Naive thymus-derived CD8-positive, alpha-beta T cell (primary cell): ENCODE measurements at regions not wholly inside any gene's neighbourhood (a gene's known extent, or its start where the extent isn't known, plus 50 kb on each side); places are given as distances from the start of the nearest gene placed in this dataset.
"Not testable (repeated sequence)": the region's sequence is repeated elsewhere in the genome, so short reads cannot be mapped to it uniquely, and the experiment has no call there.

ENCODE experiments used
- ATAC-seq, 2 donors: fragments of 150-1000 bp; cut with Tn5 transposase in 1 of 2; sonication (Bioruptor Pico), chemical (Tn5 transposase) in 1 of 2; 1 replicate in 1 of 2; 2 replicates in 1 of 2; pipeline ENCODE4 v1.10.0; 2021; ENCODE audit warnings: mild to moderate bottlenecking in 2 of 2, moderate library complexity in 2 of 2
- POLR2A ChIA-PET: fragments of 350-600 bp; sonication (Branson Sonifier 250); formaldehyde crosslinking; loops from one replicate; lab custom pipeline; 2021; ENCODE audit warnings: antibody characterized with exemption; lab: Charles Lee
- DNase-seq, 10 donors: peaks; one replicate each; pipeline versions ENCODE4 v3.0.0 to v3.0.0-alpha.2; 2020 to 2022
- H3K27ac Mint-ChIP-seq, 10 donors: one replicate each; pipeline ENCODE4 v1.8.0; 2020 to 2022; ENCODE audit warnings: mild to moderate bottlenecking in 10 of 10, mixed read lengths in 10 of 10, moderate library complexity in 4 of 10, inconsistent platforms in 1 of 10
- H3K27me3 Mint-ChIP-seq, 5 donors: one replicate each; pipeline ENCODE4 v1.8.0; 2021 to 2022; ENCODE audit warnings: mixed read lengths in 5 of 5
- H3K36me3 Mint-ChIP-seq, 3 donors: one replicate each; pipeline ENCODE4 v1.8.0; 2020 to 2022; ENCODE audit warnings: mixed read lengths in 3 of 3, mild to moderate bottlenecking in 2 of 3, inconsistent platforms in 1 of 3
- H3K4me1 Mint-ChIP-seq, 4 donors: one replicate each; pipeline ENCODE4 v1.8.0; 2021 to 2022; ENCODE audit warnings: mixed read lengths in 4 of 4
- H3K4me3 Mint-ChIP-seq, 10 donors: one replicate each; pipeline ENCODE4 v1.8.0; 2020 to 2022; ENCODE audit warnings: mild to moderate bottlenecking in 10 of 10, mixed read lengths in 10 of 10, moderate library complexity in 6 of 10, inconsistent platforms in 1 of 10
- H3K9me3 Mint-ChIP-seq, 9 donors: one replicate each; pipeline ENCODE4 v1.8.0; 2020 to 2022; ENCODE audit warnings: mixed read lengths in 9 of 9, mild to moderate bottlenecking in 3 of 9, inconsistent platforms in 1 of 9, moderate library complexity in 1 of 9

DNA sequence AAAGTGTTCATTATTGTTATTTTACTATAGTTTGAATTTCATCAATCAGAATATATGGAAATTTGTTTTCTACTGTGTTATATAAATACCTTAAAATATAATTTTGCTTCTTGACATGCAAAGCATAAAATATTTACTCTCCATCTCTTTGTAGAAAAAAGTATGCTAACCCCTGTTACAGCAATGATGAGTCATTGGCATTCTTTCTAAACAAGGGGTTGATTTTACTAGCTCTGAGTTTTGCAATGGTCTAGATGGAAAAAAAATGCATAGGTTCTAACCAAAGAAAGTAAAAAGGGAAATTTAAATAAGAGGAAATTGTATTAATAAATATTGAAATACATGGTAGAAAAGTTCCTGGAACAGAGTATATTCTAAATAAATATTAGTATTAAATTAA lies 990.2 kb upstream of the ATXN7L3B start:
- Mint-ChIP-seq H3K27ac (no peak overlapping the region), H3K27me3 (no peaks in the 10 kb centered on the region), H3K36me3 (no peaks in the 10 kb centered on the region), H3K4me3 (no peak overlapping the region), H3K4me1 (no peaks in the 10 kb centered on the region), H3K9me3 (peaks cover 0 to 11% (median 1%) of the 10 kb centered on the region in 9 donors)
- ATAC-seq: no peak
- DNase-seq: no peak
- POLR2A ChIA-PET: no interaction called here

DNA sequence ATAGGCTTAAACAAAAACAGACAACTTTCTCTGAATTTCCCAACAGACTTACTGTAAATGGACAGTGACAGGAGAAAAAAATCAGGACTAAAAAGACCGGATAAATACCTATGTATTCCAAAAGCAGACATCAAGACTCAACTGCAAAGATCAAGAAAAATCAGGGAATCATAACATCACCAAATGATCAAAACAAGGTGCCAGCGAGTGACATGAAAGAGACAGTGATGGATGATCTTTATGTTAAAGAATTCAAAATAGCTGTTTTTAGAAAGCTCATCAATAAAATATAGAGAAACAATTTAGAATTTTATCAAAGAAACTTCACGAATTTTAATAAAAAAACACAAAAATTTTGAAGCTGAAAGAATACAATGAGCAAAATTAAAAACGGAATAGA lies 952.5 kb upstream of the ATXN7L3B start:
- no peaks in the 10 kb centered on the region for H3K36me3 Mint-ChIP-seq
- H3K27me3 Mint-ChIP-seq: no peaks in the 10 kb centered on the region
- no peak for DNase-seq
- no peak overlapping the region for H3K4me3 Mint-ChIP-seq
- no peak overlapping the region for H3K27ac Mint-ChIP-seq
- no peak for ATAC-seq
- POLR2A ChIA-PET: no interaction called here
- H3K4me1 Mint-ChIP-seq: no peaks in the 10 kb centered on the region
- peaks cover 0 to 22% (median 10%) of the 10 kb centered on the region in 9 donors for H3K9me3 Mint-ChIP-seq

DNA sequence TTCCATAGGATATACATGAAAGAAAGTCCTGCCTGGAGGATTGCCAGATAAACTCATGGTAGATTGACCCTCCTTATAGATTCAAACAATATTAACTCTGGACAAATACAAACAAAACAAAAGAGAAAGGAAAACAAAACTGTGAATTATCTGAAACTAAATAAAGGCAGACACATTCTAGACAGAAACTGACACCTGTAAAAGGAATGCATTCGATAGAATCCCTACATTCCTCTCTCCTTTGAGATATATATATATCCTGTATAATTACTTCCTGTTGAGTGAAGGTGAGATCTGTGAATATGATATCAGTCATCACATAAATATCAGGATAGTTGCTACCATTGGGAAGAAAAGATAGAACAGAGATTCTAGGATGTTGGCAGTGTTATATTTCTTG lies 948.4 kb upstream of the ATXN7L3B start:
- Mint-ChIP-seq H3K36me3 (no peaks in the 10 kb centered on the region), H3K27me3 (no peaks in the 10 kb centered on the region), H3K4me1 (no peaks in the 10 kb centered on the region), H3K9me3 (peaks cover 0 to 39% (median 11%) of the 10 kb centered on the region in 9 donors), H3K27ac (no peak overlapping the region), H3K4me3 (no peak overlapping the region)
- POLR2A ChIA-PET: no interaction called here
- DNase-seq (no peak), ATAC-seq (no peak)

DNA sequence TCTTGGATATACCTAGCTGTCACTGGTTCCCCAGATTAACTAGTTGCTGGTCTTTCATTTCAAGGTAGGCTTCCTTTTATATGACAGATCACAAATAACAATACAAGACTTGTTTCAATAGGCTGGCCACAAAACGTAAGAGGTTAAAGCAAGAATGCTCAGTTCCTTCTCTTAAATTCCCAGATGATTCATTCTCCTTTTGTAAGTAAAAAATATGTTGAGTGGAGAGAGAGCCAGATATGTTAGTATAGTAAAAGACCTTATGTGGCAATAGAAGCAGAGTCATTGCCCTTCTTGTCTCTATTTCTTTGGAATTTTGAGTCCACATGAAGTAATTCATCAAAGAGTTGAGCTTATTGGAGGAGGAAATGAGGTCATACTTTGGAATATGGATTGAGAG lies 939.0 kb upstream of the ATXN7L3B start:
- Mint-ChIP-seq H3K27ac (no peak overlapping the region), H3K9me3 (peaks cover 0 to 16% (median 0%) of the 10 kb centered on the region in 9 donors), H3K4me3 (no peak overlapping the region), H3K36me3 (no peaks in the 10 kb centered on the region), H3K27me3 (no peaks in the 10 kb centered on the region), H3K4me1 (no peaks in the 10 kb centered on the region)
- ATAC-seq (no peak), DNase-seq (no peak)
- POLR2A ChIA-PET: no interaction called here

DNA sequence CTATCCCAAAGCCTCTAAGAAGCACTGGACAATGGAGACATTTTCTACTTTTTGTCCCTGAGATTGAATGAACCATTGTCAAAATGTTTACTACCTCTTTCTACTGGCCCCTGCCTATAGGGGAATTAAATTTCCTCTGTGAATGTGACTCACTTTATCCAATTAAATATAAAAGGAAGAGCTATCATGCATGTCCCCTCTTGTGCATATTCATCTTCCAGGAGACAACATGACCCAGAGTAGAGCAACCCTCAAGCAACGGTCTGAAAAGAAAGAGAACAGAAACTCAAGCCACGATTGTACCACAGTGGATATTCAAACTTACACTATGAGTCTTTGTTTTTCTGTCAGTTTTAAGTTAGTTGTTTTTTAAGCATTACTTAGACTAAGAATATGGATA lies 938.4 kb upstream of the ATXN7L3B start:
- no peak for DNase-seq
- no peaks in the 10 kb centered on the region for H3K27me3 Mint-ChIP-seq
- H3K4me3 Mint-ChIP-seq: no peak overlapping the region
- POLR2A ChIA-PET: no interaction called here
- H3K27ac Mint-ChIP-seq: no peak overlapping the region
- ATAC-seq: no peak
- H3K9me3 Mint-ChIP-seq: peaks cover 0 to 16% (median 0%) of the 10 kb centered on the region in 9 donors
- no peaks in the 10 kb centered on the region for H3K36me3 Mint-ChIP-seq
- H3K4me1 Mint-ChIP-seq: no peaks in the 10 kb centered on the region

DNA sequence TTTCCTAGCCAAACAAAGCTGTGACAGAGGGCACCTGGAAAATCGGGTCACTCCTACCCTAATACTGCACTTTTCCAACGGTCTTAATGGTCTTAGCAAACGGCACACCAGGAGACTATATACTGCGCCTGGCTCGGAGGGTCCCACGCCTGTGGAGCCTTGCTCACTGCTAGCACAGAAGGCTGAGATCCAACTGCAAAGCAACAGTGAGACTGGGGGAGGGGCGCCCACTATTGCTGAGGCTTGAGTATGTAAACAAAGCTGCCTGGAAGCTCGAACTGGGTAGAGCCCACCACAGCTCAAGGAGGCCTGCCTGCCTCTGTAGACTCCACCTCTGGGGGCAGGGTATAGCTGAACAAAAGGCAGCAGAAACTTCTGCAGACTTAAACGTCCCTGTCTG lies 931.7 kb upstream of the ATXN7L3B start:
- H3K27me3 Mint-ChIP-seq, DNase-seq, POLR2A ChIA-PET, H3K27ac Mint-ChIP-seq, ATAC-seq, H3K36me3 Mint-ChIP-seq, H3K4me3 Mint-ChIP-seq, H3K4me1 Mint-ChIP-seq: not testable (repeated sequence)
- peaks cover 0 to 34% (median 6%) of the 10 kb centered on the region in 9 donors for H3K9me3 Mint-ChIP-seq

DNA sequence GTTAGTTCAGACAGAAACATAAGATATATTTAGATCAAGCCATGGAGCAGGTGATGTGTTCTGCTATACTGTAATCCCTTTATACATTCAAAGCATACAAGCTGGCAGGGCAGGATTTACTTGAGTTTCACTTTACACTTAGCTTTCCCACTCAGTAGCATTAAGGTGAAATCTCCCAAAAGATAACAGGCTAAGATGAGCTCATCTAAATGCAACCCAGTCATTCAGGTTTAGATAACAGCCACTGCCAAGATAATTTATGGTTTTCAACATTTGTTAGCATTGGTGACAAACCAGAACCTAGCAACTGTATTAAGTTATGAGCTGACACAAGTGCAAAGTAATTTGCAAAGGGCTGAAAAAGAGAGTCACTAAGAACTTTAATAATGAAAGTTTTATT lies 925.1 kb upstream of the ATXN7L3B start:
- Mint-ChIP-seq H3K4me3 (no peak overlapping the region), H3K36me3 (peaks cover 0 to 5% (median 0%) of the 10 kb centered on the region in 3 donors), H3K4me1 (no peaks in the 10 kb centered on the region), H3K27me3 (no peaks in the 10 kb centered on the region), H3K9me3 (peaks cover 4 to 41% (median 11%) of the 10 kb centered on the region in 9 donors), H3K27ac (no peak overlapping the region)
- POLR2A ChIA-PET: no interaction called here
- ATAC-seq (no peak), DNase-seq (no peak)

DNA sequence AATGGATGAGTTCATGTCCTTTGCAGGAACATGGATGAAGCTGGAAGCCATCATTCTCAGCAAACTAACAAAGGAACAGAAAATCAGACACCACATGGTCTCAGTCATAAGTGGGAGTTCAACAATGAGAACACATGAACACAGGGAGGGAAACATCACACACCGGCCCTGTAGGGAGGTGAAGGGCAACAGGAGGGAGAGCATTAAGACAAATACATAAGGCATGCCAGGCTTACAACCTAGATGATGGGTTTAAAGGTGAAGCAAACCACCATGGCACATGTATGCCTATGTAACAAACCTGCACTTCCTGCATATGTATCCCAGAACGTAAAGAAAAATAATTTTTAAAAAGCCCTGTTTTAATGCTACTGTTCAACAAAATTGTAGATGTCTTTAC lies 914.2 kb upstream of the ATXN7L3B start:
- Mint-ChIP-seq H3K4me1 (no peaks in the 10 kb centered on the region), H3K4me3 (no peak overlapping the region), H3K9me3 (peaks cover 0 to 10% (median 6%) of the 10 kb centered on the region in 9 donors), H3K27me3 (no peaks in the 10 kb centered on the region), H3K36me3 (no peaks in the 10 kb centered on the region), H3K27ac (no peak overlapping the region)
- POLR2A ChIA-PET: no interaction called here
- no peak for DNase-seq
- ATAC-seq: no peak

DNA sequence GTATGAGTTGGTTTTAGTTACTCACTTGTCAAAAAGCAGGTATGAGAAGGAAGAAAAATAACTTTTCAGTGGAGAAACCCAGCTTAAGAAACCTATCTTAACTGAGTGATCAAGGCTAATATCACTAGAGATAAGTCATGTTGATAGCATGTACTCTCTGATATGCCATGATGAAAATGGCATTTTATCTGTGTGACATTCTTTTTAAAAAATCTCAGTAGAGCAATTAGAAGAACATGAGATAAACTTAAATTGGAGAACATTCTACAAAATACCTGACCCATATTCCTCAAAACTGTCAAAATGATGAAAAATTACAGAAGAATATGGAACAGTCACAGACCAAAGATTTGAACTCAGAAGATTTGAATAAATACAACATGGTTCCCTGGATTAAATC lies 912.4 kb upstream of the ATXN7L3B start:
- Mint-ChIP-seq H3K9me3 (peaks cover 0 to 10% (median 4%) of the 10 kb centered on the region in 9 donors), H3K27me3 (no peaks in the 10 kb centered on the region), H3K27ac (no peak overlapping the region), H3K4me3 (no peak overlapping the region), H3K36me3 (no peaks in the 10 kb centered on the region), H3K4me1 (no peaks in the 10 kb centered on the region)
- POLR2A ChIA-PET: no interaction called here
- ATAC-seq (no peak), DNase-seq (no peak)

DNA sequence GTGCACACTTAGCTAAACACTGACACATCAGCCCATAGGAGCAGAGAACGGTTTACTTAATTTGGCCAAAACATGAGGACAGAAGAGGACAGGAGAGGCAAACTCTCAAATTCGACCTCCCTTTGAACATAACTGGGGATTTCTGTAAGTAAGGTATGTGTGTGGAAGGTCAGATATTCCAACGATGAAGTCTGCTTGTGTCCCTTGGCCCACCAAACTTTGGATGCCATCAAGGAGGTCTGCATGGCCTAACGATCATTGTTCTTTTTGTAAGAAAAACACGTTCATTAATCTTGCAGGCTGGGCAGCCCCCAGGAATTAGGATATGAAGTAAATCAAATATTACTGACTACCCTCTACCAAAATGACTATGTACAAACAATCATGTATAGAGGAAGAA lies 908.5 kb upstream of the ATXN7L3B start:
- ATAC-seq (no peak), DNase-seq (no peak)
- Mint-ChIP-seq H3K36me3 (no peaks in the 10 kb centered on the region), H3K27me3 (no peaks in the 10 kb centered on the region), H3K4me3 (no peak overlapping the region), H3K4me1 (no peaks in the 10 kb centered on the region), H3K9me3 (peaks cover 0 to 10% (median 0%) of the 10 kb centered on the region in 9 donors), H3K27ac (no peak overlapping the region)
- POLR2A ChIA-PET: no interaction called here

DNA sequence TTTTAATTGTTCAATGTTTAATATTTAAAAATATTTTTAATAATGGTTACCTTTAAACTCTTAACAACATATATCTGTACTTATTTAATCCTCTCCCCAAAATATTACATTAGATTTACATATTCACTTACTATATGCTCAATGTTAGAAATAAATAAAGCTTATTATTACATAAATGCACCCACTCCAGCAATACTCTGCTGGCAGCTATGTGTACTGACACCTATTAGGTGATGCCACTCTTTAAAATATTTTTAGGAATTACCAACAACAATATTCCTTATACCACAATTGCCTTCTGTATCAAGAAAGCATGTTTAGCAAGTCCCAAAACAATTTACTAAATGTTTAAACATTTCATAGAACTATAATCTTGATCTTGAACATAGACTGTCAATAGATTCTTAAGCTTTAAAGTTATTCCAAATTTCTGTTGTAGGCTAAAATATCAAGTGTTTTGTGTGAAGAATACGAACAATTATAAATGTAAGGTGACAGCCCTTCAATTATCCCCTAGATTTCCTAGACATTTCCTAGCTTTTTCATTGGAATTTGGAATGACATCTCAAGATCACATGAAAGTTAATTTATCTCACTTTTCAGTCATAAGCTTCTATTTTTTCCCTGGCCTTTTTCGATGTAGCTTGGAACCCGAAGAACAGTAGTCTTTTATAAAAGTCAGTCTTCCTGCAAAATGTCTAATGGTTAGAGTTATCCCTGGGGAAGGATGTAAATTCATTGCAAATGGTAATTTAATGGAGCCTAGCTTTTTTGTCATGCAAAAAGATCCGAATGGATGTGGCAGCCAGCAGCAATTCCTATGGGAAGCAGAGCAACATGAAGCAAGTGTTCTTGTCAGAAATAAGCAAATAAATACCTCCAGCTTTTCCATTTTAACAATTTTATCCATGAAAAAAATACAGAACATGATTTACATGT lies 907.5 kb upstream of the ATXN7L3B start:
- DNase-seq: no peak
- Mint-ChIP-seq H3K27me3 (no peaks in the 10 kb centered on the region), H3K4me1 (no peaks in the 10 kb centered on the region), H3K9me3 (peaks cover 0 to 10% (median 2%) of the 10 kb centered on the region in 9 donors), H3K27ac (no peak overlapping the region), H3K4me3 (no peak overlapping the region), H3K36me3 (no peaks in the 10 kb centered on the region)
- POLR2A ChIA-PET: no interaction called here
- ATAC-seq: no peak

DNA sequence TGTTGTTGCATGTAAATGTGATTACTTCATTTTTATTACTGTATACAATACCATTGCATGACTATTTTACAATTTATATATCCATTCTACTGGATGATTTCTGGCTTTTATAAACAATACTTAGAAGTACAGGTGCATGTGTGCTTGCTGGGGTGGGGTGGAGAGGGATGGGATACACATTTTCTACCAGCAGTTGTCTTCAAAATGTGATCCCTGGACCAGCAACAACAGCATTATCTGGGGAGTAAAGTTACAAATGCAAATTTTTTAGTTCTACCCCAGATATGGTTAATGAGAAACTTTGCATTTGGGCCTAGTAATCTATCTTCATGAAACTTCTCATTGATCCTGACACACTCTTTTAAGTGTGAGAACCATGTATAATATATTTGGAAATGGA lies 905.4 kb upstream of the ATXN7L3B start:
- no peaks in the 10 kb centered on the region for H3K36me3 Mint-ChIP-seq
- H3K4me3 Mint-ChIP-seq: no peak overlapping the region
- DNase-seq (no peak), ATAC-seq (no peak)
- H3K27ac Mint-ChIP-seq: no peak overlapping the region
- peaks cover 0 to 13% (median 5%) of the 10 kb centered on the region in 9 donors for H3K9me3 Mint-ChIP-seq
- H3K27me3 Mint-ChIP-seq: no peaks in the 10 kb centered on the region
- H3K4me1 Mint-ChIP-seq: no peaks in the 10 kb centered on the region
- POLR2A ChIA-PET: no interaction called here

DNA sequence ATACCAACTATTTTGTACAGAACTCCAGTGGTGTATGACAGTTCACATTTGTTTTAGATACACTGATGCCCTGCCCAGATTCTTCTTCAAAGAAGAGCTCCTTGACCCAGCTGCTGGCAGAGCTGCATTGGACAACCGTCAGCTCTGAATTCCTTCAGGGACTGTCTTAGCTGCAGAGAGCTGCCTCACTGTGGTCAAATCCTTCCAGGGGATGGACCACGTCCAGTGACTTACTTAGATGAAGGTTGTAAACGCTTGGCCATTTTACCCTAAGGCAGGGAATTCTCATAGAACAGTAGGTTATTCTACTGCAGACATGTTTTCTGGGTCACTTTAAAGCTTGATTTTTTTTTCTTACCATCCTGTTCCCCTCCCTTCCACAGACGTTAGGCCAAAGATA lies 905.0 kb upstream of the ATXN7L3B start:
- POLR2A ChIA-PET: no interaction called here
- no peak overlapping the region for H3K27ac Mint-ChIP-seq

DNA sequence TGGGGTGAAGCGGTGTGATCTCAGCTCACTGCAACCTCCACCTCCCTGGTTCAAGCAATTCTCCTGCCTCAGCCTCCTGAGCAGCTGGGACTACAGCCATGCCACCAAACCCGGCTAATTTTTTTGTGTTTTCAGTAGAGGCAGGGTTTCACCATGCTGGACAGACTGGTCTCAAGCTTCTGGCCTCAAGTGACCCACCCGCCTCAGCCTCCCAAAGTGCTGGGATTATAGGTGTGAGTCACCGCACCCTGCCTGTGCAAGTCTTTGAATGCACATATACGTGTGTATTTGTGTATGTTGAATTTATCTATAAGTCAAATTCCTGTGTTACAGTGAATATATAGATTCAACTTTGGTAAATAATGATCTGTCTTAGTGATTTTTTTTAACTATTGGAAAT lies 898.2 kb upstream of the ATXN7L3B start:
- H3K4me1 Mint-ChIP-seq, ATAC-seq, H3K27me3 Mint-ChIP-seq, DNase-seq, H3K36me3 Mint-ChIP-seq, POLR2A ChIA-PET, H3K4me3 Mint-ChIP-seq, H3K27ac Mint-ChIP-seq: not testable (repeated sequence)
- peaks cover 0 to 19% (median 5%) of the 10 kb centered on the region in 9 donors for H3K9me3 Mint-ChIP-seq

More for the DNA sequence above, 905.0 kb upstream of the ATXN7L3B start:
- H3K4me1 Mint-ChIP-seq: no peaks in the 10 kb centered on the region
- H3K36me3 Mint-ChIP-seq: no peaks in the 10 kb centered on the region
- no peaks in the 10 kb centered on the region for H3K27me3 Mint-ChIP-seq
- no peak overlapping the region for H3K4me3 Mint-ChIP-seq
- no peak for ATAC-seq
- DNase-seq: no peak
- H3K9me3 Mint-ChIP-seq: peaks cover 0 to 13% (median 2%) of the 10 kb centered on the region in 9 donors
